Ishikawa (cell line): ENCODE measurements at regions not wholly inside any gene's neighbourhood (a gene's known extent, or its start where the extent isn't known, plus 50 kb on each side); places are given as distances from the start of the nearest gene placed in this dataset.

ENCODE experiments used
- CEBPB ChIP-seq: IDR thresholded peaks from 2 replicates; pipeline ENCODE4 v1.6.1; 2012
- CREB1 ChIP-seq: IDR thresholded peaks from 2 replicates; pipeline ENCODE4 v1.6.1; 2012; ENCODE audit warnings: low read depth
- EGR1 ChIP-seq: IDR thresholded peaks from 2 replicates; pipeline ENCODE4 v1.6.1; 2012
- EP300 ChIP-seq: IDR thresholded peaks from 2 replicates; pipeline ENCODE4 v1.6.1; 2012; ENCODE audit warnings: borderline replicate concordance
- FOXM1 ChIP-seq: IDR thresholded peaks from 2 replicates; pipeline ENCODE4 v1.6.1; 2012; ENCODE audit warnings: low read depth, borderline replicate concordance
- MAX ChIP-seq: IDR thresholded peaks from 2 replicates; pipeline ENCODE4 v1.6.1; 2012
- NFIC ChIP-seq: IDR thresholded peaks from 2 replicates; pipeline ENCODE4 v1.6.1; 2012
- RAD21 ChIP-seq: IDR thresholded peaks from 2 replicates; pipeline ENCODE4 v1.6.1; 2012; ENCODE audit warnings: low read depth
- REST ChIP-seq: IDR thresholded peaks from 2 replicates; pipeline ENCODE4 v1.6.1; 2012; ENCODE audit warnings: low read depth, mild to moderate bottlenecking
- TAF1 ChIP-seq: IDR thresholded peaks from 2 replicates; pipeline ENCODE4 v1.6.1; 2012; ENCODE audit warnings: low read depth, mild to moderate bottlenecking
- TCF12 ChIP-seq: IDR thresholded peaks from 2 replicates; pipeline ENCODE4 v1.6.1; 2012; ENCODE audit warnings: low read depth
- TEAD4 ChIP-seq: IDR thresholded peaks from 2 replicates; pipeline ENCODE4 v1.6.1; 2012
- USF1 ChIP-seq: IDR thresholded peaks from 2 replicates; pipeline ENCODE4 v1.6.1; 2012
- YY1 ChIP-seq: IDR thresholded peaks from 2 replicates; pipeline ENCODE4 v1.6.1; 2012; ENCODE audit warnings: low read depth
- ZBTB7A ChIP-seq: IDR thresholded peaks from 2 replicates; pipeline ENCODE4 v1.6.1; 2012; ENCODE audit warnings: low read depth

GRCh38 chr3:127105587-127105986, 87.3 kb upstream of the PRR23E start:
- no peak for TF ChIP-seq CREB1
- TF ChIP-seq USF1: no peak
- TF ChIP-seq NFIC: no peak
- no peak for TF ChIP-seq CEBPB

- TF ChIP-seq EGR1: no peak
- no peak for TF ChIP-seq CEBPB
- TF ChIP-seq MAX: no peak
- TF ChIP-seq USF1: no peak
- no peak for TF ChIP-seq REST
- TF ChIP-seq YY1: no peak
- TF ChIP-seq NFIC: no peak
- TF ChIP-seq EP300: no peak
- no peak for TF ChIP-seq TEAD4
- no peak for TF ChIP-seq RAD21
- TF ChIP-seq FOXM1: no peak
- TF ChIP-seq TAF1: no peak
- no peak for TF ChIP-seq ZBTB7A
- TF ChIP-seq CREB1: no peak
These were observed 86.9 kb upstream of the PRR23E start for GRCh38 chr3:127106053-127106452.

- no peak for TF ChIP-seq ZBTB7A
- no peak for TF ChIP-seq EP300
- TF ChIP-seq CREB1: no peak
- TF ChIP-seq YY1: no peak
- no peak for TF ChIP-seq TAF1
- no peak for TF ChIP-seq CEBPB
- no peak for TF ChIP-seq REST
- TF ChIP-seq EGR1: no peak
- no peak for TF ChIP-seq USF1
These were observed 86.5 kb upstream of the PRR23E start for GRCh38 chr3:127106456-127106855.

- TF ChIP-seq NFIC (no peak), EP300 (no peak), REST (no peak), TAF1 (no peak), CREB1 (no peak), USF1 (no peak), RAD21 (no peak), EGR1 (no peak), ZBTB7A (no peak), FOXM1 (no peak), MAX (no peak), TEAD4 (no peak), CEBPB (no peak), YY1 (no peak), TCF12 (no peak)
These were observed 85.9 kb upstream of the PRR23E start for GRCh38 chr3:127107002-127107401.
